Mesenchymal stem cell (in vitro differentiated cells and primary cell): ENCODE measurements at regions not wholly inside any gene's neighbourhood (a gene's known extent, or its start where the extent isn't known, plus 50 kb on each side); places are given as distances from the start of the nearest gene placed in this dataset.
A peak's percentile ranks its signal among the peaks of the same experiment; 100 is the strongest.

Experiments used
- DNase-seq: peaks from one replicate; pipeline ENCODE4 v3.0.0-alpha.2; 2013
- H2AFZ ChIP-seq: one replicate; pipeline ENCODE4 v1.6.1; 2013; ENCODE audit warnings: low read depth, mild to moderate bottlenecking, control low read depth, inconsistent platforms, low read length, moderate library complexity
- H2AK5ac ChIP-seq: 2 replicates; pipeline ENCODE4 v1.6.1; 2013; ENCODE audit warnings: low read length, moderate library complexity, mild to moderate bottlenecking, inconsistent platforms; ENCODE audit not compliant: severe bottlenecking
- H2BK120ac ChIP-seq: one replicate; pipeline ENCODE4 v1.6.1; 2013; ENCODE audit warnings: low read depth, mild to moderate bottlenecking, inconsistent platforms, low read length, moderate library complexity
- H2BK12ac ChIP-seq, 2 experiments: one replicate each; pipeline ENCODE4 v1.6.1; 2013; ENCODE audit warnings: inconsistent platforms in 2 of 2, low read length in 2 of 2, mild to moderate bottlenecking in 2 of 2, moderate library complexity in 2 of 2, control low read depth in 1 of 2
- H2BK15ac ChIP-seq: one replicate; pipeline ENCODE4 v1.6.1; 2013; ENCODE audit warnings: mild to moderate bottlenecking, low read depth, inconsistent platforms; ENCODE audit not compliant: poor library complexity, severe bottlenecking
- H2BK5ac ChIP-seq: 2 replicates; pipeline ENCODE4 v1.6.1; 2013; ENCODE audit warnings: low read depth, mild to moderate bottlenecking, low read length, control low read depth, inconsistent platforms; ENCODE audit not compliant: poor library complexity, severe bottlenecking
- H3K14ac ChIP-seq, 2 experiments: one replicate each; pipeline ENCODE4 v1.6.1; 2013; ENCODE audit warnings: inconsistent platforms in 2 of 2, low read length in 2 of 2, control low read depth in 1 of 2, mild to moderate bottlenecking in 1 of 2, moderate library complexity in 1 of 2
- H3K18ac ChIP-seq, 2 experiments: one replicate each; pipeline ENCODE4 v1.6.1; 2013; ENCODE audit warnings: inconsistent platforms in 2 of 2, low read length in 2 of 2, control low read depth in 1 of 2, low read depth in 1 of 2, mild to moderate bottlenecking in 1 of 2
- H3K23ac ChIP-seq, 2 experiments: one replicate each; pipeline ENCODE4 v1.6.1; 2013; ENCODE audit warnings: inconsistent platforms in 2 of 2, low read length in 2 of 2, mild to moderate bottlenecking in 2 of 2, moderate library complexity in 2 of 2, control low read depth in 1 of 2
- H3K27ac ChIP-seq: 2 replicates; pipeline ENCODE4 v1.5.1; 2013; ENCODE audit warnings: mild to moderate bottlenecking, moderate library complexity, low read length, control low read depth, inconsistent platforms; ENCODE audit not compliant: poor library complexity, severe bottlenecking
- H3K27me3 ChIP-seq, 2 experiments: 2 replicates each; pipeline versions ENCODE4 v1.6.1 to v1.7.0; 2013; ENCODE audit warnings: low read length in 2 of 2, mild to moderate bottlenecking in 2 of 2, moderate library complexity in 2 of 2, control low read depth in 1 of 2, inconsistent platforms in 1 of 2; ENCODE audit not compliant: control insufficient read depth in 1 of 2, insufficient read depth in 1 of 2
- H3K36me3 ChIP-seq, 2 experiments: 2 replicates each; pipeline versions ENCODE4 v1.6.1 to v1.7.0; 2013; ENCODE audit warnings: low read length in 2 of 2, control low read depth in 1 of 2, inconsistent platforms in 1 of 2, low read depth in 1 of 2, mild to moderate bottlenecking in 1 of 2; ENCODE audit not compliant: insufficient read depth in 2 of 2, control insufficient read depth in 1 of 2
- H3K4ac ChIP-seq, 2 experiments: one replicate each; pipeline ENCODE4 v1.6.1; 2013; ENCODE audit warnings: inconsistent platforms in 2 of 2, low read length in 2 of 2, mild to moderate bottlenecking in 2 of 2, moderate library complexity in 2 of 2, control low read depth in 1 of 2, low read depth in 1 of 2
- H3K4me1 ChIP-seq: 2 replicates; pipeline ENCODE4 v1.6.1; 2013; ENCODE audit warnings: low read depth, low read length, control low read depth; ENCODE audit not compliant: control insufficient read depth, insufficient read depth
- H3K4me2 ChIP-seq: 2 replicates; pipeline ENCODE4 v1.6.1; 2013; ENCODE audit warnings: low read length, mild to moderate bottlenecking, inconsistent platforms; ENCODE audit not compliant: poor library complexity, severe bottlenecking
- H3K4me3 ChIP-seq, 2 experiments: 2 replicates each; pipeline versions ENCODE4 v1.5.1 to v1.7.0; 2013; ENCODE audit warnings: low read length in 2 of 2, mild to moderate bottlenecking in 2 of 2, control low read depth in 1 of 2, low read depth in 1 of 2; ENCODE audit not compliant: insufficient read depth in 1 of 2
- H3K79me1 ChIP-seq: replicated peaks from 2 replicates; pipeline ENCODE4 v1.6.1; 2013; ENCODE audit warnings: mild to moderate bottlenecking, control low read depth, low read length, inconsistent platforms; ENCODE audit not compliant: poor library complexity, severe bottlenecking
- H3K9ac ChIP-seq: 2 replicates; pipeline ENCODE4 v1.7.0; 2013; ENCODE audit warnings: mild to moderate bottlenecking, low read length, moderate library complexity
- H3K9me3 ChIP-seq: 2 replicates; pipeline ENCODE4 v1.7.0; 2013; ENCODE audit warnings: mild to moderate bottlenecking, low read length; ENCODE audit not compliant: control insufficient read depth
- H4K8ac ChIP-seq: one replicate; pipeline ENCODE4 v1.6.1; 2013; ENCODE audit warnings: inconsistent platforms, mild to moderate bottlenecking, low read length, moderate library complexity
- H4K91ac ChIP-seq: one replicate; pipeline ENCODE4 v1.6.1; 2013; ENCODE audit warnings: mild to moderate bottlenecking, low read length, inconsistent platforms
- WGBS: methylation state at CpG from one replicate; pipeline ENCODE4 v1.1.7; 2013; ENCODE audit warnings: mixed read lengths; 5-methylcytosine and 5-hydroxymethylcytosine counted together

DNA sequence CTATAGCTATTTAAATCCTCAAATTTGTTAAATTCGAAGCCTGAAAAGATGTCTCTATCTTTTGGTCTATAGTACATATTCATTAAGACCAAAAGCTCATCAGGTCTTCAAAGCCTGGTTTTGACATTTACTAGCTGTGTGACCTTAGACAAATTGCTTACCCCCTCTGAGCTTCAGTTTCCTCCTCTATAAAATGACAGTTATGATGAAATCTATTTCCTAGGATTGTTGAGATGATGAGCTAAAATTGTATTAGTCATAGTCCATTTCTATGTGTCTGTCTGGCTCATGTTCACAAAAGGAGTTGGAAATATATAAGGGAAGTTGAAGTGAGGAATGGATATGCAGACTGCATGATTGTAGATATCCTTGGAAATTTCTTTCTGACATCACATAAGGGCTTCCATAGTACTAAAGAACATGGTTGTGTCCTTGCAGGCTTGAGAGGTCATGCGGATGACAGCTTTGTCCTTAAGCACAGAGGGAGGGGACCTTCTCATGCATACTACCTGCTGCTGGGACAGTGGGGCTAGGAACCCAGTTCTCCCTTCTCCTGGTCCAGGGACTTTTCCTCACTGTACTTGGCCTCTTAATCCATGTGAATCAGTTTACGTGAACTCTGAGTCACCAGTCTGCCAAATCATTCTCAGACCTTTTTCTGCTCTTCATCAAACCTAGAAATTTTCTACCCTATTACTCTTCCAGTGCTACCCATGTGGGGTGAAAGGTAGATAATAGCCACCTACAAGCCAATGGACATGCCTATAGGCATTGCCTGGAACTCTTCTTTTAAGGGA, 487.5 kb upstream of the SALL1 start:
- H2BK12ac ChIP-seq, result no peak overlapping the region

DNA sequence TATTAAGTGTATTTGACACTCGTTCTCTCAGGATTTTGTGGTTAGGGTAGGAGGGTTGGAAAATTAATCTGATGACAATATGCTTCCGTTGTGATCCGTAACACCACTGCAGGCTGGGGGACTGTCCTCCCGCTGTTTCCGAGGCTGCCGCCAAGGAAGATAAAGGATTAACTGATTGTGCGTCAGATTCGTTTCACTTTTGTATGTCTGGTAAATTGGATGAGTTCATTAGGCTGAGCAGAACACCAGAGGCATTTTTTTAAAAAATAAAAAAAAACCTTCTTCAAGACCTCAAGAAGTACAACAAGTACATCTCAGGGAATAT, 486.7 kb upstream of the SALL1 start:
- H3K79me1 ChIP-seq, result no peaks in the 10 kb centered on the region
- H4K91ac ChIP-seq, result no peak overlapping the region
- no peak overlapping the region for H2BK15ac ChIP-seq
- no peaks in the 10 kb centered on the region for H3K36me3 ChIP-seq
- no peak overlapping the region for H2BK12ac ChIP-seq
- H3K4ac ChIP-seq, result no peak overlapping the region
- H3K9ac ChIP-seq, result peak overlapping the region; percentile 1
- H2AFZ ChIP-seq, result no peak overlapping the region
- H3K27me3 ChIP-seq, result peaks cover 0 to 7% of the 10 kb centered on the region in 2 experiments
- H3K18ac ChIP-seq, result no peak overlapping the region
- H2BK120ac ChIP-seq, result no peak overlapping the region
- WGBS, result 54% methylated on average over 6 of the region's 8 CpGs
- no peak overlapping the region for H3K4me2 ChIP-seq
- H3K9me3 ChIP-seq, result no peaks in the 10 kb centered on the region
- peak overlapping the region in 1 of 2 experiments; percentile 30 for H3K4me3 ChIP-seq
- no peak overlapping the region for H3K23ac ChIP-seq
- H3K4me1 ChIP-seq, result peaks cover 3% of the 10 kb centered on the region
- no peak overlapping the region for H4K8ac ChIP-seq
- no peak overlapping the region for H3K27ac ChIP-seq
- H2AK5ac ChIP-seq, result no peak overlapping the region
- H2BK5ac ChIP-seq, result no peak overlapping the region
- peak; percentile 62 for DNase-seq
- H3K14ac ChIP-seq, result no peak overlapping the region

More for the DNA sequence above, 487.5 kb upstream of the SALL1 start:
- Histone ChIP-seq H3K27me3 (peaks cover 0 to 11% of the 10 kb centered on the region in 2 experiments), H3K14ac (no peak overlapping the region), H3K27ac (no peak overlapping the region), H2AFZ (no peak overlapping the region), H3K79me1 (no peaks in the 10 kb centered on the region), H2AK5ac (no peak overlapping the region), H3K36me3 (no peaks in the 10 kb centered on the region), H4K8ac (no peak overlapping the region), H3K4me1 (peaks cover 3% of the 10 kb centered on the region), H3K4me3 (no peak overlapping the region), H3K18ac (no peak overlapping the region), H3K4me2 (no peak overlapping the region), H3K9ac (no peak overlapping the region), H3K23ac (no peak overlapping the region), H2BK5ac (no peak overlapping the region), H3K4ac (no peak overlapping the region), H2BK120ac (no peak overlapping the region), H4K91ac (no peak overlapping the region), H3K9me3 (no peaks in the 10 kb centered on the region), H2BK15ac (no peak overlapping the region)
- 69% methylated on average over 3 of the region's 3 CpGs for WGBS
- DNase-seq, result peak; percentile 35

DNA sequence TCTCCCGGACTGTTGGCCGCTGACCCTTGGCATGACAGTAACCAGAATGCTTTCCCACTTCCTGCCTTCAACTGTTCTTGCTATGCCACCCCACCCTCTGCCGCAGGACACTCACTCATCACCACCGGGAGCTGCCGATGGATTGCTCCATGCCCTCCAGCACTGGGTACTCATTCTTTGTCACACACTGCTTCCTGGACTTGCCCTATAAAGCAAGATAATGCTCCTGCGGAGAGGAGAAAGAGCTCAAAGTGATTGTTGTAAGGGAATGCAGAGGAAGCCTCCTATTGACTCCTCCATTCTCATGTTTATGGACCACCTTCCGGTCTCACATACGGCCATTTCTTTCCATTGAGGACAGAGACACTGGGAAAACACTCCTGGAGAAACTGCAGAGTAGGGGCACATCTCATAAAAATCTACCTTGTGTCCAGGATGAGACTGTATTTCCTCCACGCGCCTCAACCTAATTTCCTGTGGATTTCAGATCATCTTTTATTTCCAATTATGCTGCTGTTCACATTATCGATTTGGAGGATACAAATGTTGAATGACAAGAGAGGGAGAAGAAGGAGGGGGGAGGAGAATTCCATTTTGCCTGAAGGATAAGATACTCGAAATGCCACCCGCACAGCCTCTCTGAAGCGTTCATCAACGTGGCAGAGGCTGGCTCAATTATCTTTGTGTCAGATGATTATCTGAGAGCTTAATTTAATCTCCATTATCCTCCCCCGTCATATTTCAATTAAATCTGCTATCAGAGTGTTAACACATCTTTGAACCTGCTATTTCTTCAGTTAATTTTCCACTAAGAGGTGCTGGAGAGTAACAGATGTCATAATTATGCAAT, 486.1 kb upstream of the SALL1 start:
- H3K14ac ChIP-seq, result peak overlapping the region in 1 of 2 experiments; percentile 38

DNA sequence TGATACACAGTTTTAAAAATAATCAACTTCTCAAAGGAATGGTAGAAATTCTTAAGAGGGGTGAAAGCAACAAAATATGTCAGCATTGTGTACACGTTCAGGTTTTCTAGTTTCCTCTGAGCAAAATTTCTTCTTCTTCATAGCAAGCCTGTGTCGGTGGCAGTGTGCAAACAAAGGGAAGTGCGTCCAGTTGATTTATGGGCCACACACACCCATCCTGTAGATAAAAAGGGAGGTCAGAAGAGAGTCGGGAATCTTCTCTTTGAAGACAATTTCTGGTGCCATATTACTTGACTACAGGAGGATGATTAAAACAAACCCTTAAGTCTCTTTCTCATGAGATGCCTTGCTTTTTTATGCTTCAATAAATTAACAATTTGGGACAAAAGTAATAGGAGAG, 484.1 kb upstream of the SALL1 start:
- Histone ChIP-seq H2BK5ac (no peak overlapping the region), H3K18ac (no peak overlapping the region), H4K8ac (no peak overlapping the region), H3K9ac (no peak overlapping the region), H2AK5ac (no peak overlapping the region), H2AFZ (no peak overlapping the region), H3K27ac (no peak overlapping the region), H2BK12ac (no peak overlapping the region), H2BK120ac (no peak overlapping the region), H3K4me3 (no peak overlapping the region), H3K79me1 (no peaks in the 10 kb centered on the region), H3K27me3 (peaks cover 0 to 7% of the 10 kb centered on the region in 2 experiments), H3K36me3 (no peaks in the 10 kb centered on the region), H3K4me1 (peaks cover 3% of the 10 kb centered on the region), H4K91ac (no peak overlapping the region), H2BK15ac (no peak overlapping the region), H3K23ac (no peak overlapping the region), H3K4me2 (no peak overlapping the region), H3K14ac (no peak overlapping the region), H3K4ac (no peak overlapping the region), H3K9me3 (no peaks in the 10 kb centered on the region)
- DNase-seq, result no peak
- 52% methylated on average over 3 of the region's 4 CpGs for WGBS

More for the DNA sequence above, 486.1 kb upstream of the SALL1 start:
- H2AFZ ChIP-seq, result peak overlapping the region; percentile 42
- peak overlapping the region in 1 of 2 experiments; percentile 30 for H3K4me3 ChIP-seq
- no peak overlapping the region for H2BK15ac ChIP-seq
- H3K4me2 ChIP-seq, result no peak overlapping the region
- no peaks in the 10 kb centered on the region for H3K36me3 ChIP-seq
- H3K9ac ChIP-seq, result peak overlapping the region; percentile 1
- peak; percentile 36 for DNase-seq
- whole genome bisulfite sequencing, result 37% methylated on average over 12 of the region's 16 CpGs
- H2BK5ac ChIP-seq, result no peak overlapping the region
- H4K8ac ChIP-seq, result no peak overlapping the region
- H2AK5ac ChIP-seq, result no peak overlapping the region
- H3K79me1 ChIP-seq, result no peaks in the 10 kb centered on the region
- H3K18ac ChIP-seq, result no peak overlapping the region
- H3K27ac ChIP-seq, result no peak overlapping the region
- H3K4ac ChIP-seq, result no peak overlapping the region
- H4K91ac ChIP-seq, result no peak overlapping the region
- no peak overlapping the region for H2BK120ac ChIP-seq
- H3K23ac ChIP-seq, result no peak overlapping the region
- peak overlapping the region in 1 of 2 experiments; percentile 25 for H2BK12ac ChIP-seq
- H3K27me3 ChIP-seq, result peaks cover 0 to 7% of the 10 kb centered on the region in 2 experiments
- H3K9me3 ChIP-seq, result no peaks in the 10 kb centered on the region
- peaks cover 3% of the 10 kb centered on the region for H3K4me1 ChIP-seq
